HFFc6 (cell line): ENCODE measurements at regions not wholly inside any gene's neighbourhood (a gene's known extent, or its start where the extent isn't known, plus 50 kb on each side); places are given as distances from the start of the nearest gene placed in this dataset.
"Not testable (repeated sequence)": the region's sequence is repeated elsewhere in the genome, so short reads cannot be mapped to it uniquely, and the experiment has no call there.

Source experiments
- DNase-seq: peaks from one replicate; pipeline ENCODE4 v3.0.0-alpha.2; 2018
- H3K27ac Mint-ChIP-seq: 2 replicates; pipeline ENCODE4 v1.8.0; 2020; ENCODE audit warnings: mild to moderate bottlenecking, mixed read lengths
- H3K27me3 Mint-ChIP-seq: 2 replicates; pipeline ENCODE4 v1.8.0; 2021; ENCODE audit warnings: mild to moderate bottlenecking, moderate library complexity, mixed read lengths; ENCODE audit not compliant: insufficient read depth
- H3K36me3 Mint-ChIP-seq: 2 replicates; pipeline ENCODE4 v1.8.0; 2021; ENCODE audit warnings: low read depth, mixed read lengths
- H3K4me1 Mint-ChIP-seq: 2 replicates; pipeline ENCODE4 v1.8.0; 2020; ENCODE audit warnings: low read depth, mixed read lengths
- H3K4me3 Mint-ChIP-seq: 2 replicates; pipeline ENCODE4 v1.8.0; 2020; ENCODE audit warnings: mild to moderate bottlenecking, moderate library complexity, mixed read lengths
- H3K9me3 Mint-ChIP-seq: 2 replicates; pipeline ENCODE4 v1.8.0; 2020; ENCODE audit warnings: mild to moderate bottlenecking, mixed read lengths
- TF ChIP-seq, protein P1 (sequence below): fragments of 200-600 bp; sonication (generic); IDR thresholded peaks from 2 replicates; pipeline ENCODE4 v1.5.0; 2021; ENCODE audit warnings: antibody characterized with exemption, mild to moderate bottlenecking

DNA sequence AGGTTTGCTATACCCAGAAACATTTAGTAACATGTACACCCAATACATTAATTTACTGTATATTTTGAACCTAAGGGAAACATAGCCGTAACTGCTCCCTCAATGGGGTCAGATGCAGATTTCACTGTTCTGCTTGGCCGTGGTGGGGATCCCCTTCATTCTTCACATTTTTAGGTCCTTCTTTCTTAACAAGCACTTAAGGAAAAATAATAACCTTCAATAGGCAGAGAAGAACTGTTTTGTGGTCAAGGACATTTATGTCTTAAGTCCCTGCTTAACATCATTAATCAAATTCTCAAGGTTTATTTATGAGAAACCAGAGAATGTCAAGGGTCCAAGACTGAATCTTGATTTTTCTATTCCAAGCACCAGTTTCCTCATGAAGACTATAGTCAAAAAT is 592.1 kb upstream of the ANKRD30A start:
- Mint-ChIP-seq H3K36me3 (no peaks in the 10 kb centered on the region), H3K27me3 (no peaks in the 10 kb centered on the region), H3K4me3 (no peak overlapping the region), H3K9me3 (peaks cover 6% of the 10 kb centered on the region; the same call in 1 of the 2 replicates), H3K4me1 (no peaks in the 10 kb centered on the region), H3K27ac (no peak overlapping the region)
- DNase-seq = no peak
- TF ChIP-seq, protein P1, sequence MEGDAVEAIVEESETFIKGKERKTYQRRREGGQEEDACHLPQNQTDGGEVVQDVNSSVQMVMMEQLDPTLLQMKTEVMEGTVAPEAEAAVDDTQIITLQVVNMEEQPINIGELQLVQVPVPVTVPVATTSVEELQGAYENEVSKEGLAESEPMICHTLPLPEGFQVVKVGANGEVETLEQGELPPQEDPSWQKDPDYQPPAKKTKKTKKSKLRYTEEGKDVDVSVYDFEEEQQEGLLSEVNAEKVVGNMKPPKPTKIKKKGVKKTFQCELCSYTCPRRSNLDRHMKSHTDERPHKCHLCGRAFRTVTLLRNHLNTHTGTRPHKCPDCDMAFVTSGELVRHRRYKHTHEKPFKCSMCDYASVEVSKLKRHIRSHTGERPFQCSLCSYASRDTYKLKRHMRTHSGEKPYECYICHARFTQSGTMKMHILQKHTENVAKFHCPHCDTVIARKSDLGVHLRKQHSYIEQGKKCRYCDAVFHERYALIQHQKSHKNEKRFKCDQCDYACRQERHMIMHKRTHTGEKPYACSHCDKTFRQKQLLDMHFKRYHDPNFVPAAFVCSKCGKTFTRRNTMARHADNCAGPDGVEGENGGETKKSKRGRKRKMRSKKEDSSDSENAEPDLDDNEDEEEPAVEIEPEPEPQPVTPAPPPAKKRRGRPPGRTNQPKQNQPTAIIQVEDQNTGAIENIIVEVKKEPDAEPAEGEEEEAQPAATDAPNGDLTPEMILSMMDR = no peak

- Mint-ChIP-seq H3K9me3 (no peaks in the 10 kb centered on the region; the same call in 1 of the 2 replicates), H3K4me1 (no peaks in the 10 kb centered on the region), H3K27me3 (no peaks in the 10 kb centered on the region), H3K36me3 (no peaks in the 10 kb centered on the region), H3K27ac (no peak overlapping the region), H3K4me3 (no peak overlapping the region)
- DNase-seq = no peak
- TF ChIP-seq, protein P1 = no peak
Measured at GRCh38 chr10:36531621-36532020, 593.8 kb upstream of the ANKRD30A start.

DNA sequence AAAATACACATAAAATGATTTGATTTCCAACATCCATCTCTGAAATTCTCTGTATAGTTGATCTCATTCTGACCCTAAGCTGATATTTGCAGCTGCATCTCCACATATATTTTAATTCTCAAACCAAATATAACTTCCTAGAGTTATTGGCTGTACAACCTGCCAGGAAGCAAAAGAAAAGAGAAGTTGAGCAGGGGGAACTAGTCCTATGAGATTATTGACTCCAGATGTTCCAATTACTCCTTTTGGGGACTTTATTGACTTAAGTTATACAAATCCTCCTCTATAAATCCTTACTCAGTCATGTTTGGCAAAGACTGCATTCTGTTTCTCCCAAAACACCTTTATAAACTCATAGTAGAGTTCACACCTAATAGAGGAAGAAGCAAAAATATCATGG is 599.4 kb upstream of the ANKRD30A start:
- Mint-ChIP-seq H3K4me3 (no peak overlapping the region), H3K27ac (no peak overlapping the region), H3K36me3 (no peaks in the 10 kb centered on the region), H3K9me3 (peaks cover 12% of the 10 kb centered on the region), H3K27me3 (no peaks in the 10 kb centered on the region; the same call in 1 of the 2 replicates), H3K4me1 (no peaks in the 10 kb centered on the region)
- no peak for DNase-seq
- TF ChIP-seq, protein P1 = no peak

DNA sequence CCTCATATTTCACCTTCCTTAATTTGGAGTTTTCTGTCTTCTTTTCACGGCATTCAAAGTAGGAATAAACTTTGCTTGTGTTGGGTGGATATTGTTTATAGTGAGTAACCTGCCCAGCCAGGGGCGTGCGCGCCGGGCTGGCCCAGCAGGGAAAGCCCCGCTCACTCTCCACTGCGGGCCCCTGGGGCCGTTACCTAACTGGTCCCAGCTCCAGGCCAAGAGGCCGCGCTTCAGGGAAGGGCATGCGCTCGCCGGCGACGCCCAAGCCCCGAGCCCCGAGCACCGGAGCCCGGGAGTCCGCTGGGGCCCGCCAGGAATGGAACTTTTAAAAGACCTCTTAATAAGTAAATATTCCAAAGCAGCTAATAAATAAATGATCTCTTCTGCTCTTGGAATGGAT is 601.3 kb upstream of the ANKRD30A start:
- peaks cover 19% of the 10 kb centered on the region for H3K9me3 Mint-ChIP-seq
- not testable (repeated sequence) for H3K27me3 Mint-ChIP-seq, H3K4me1 Mint-ChIP-seq, DNase-seq, H3K36me3 Mint-ChIP-seq, H3K4me3 Mint-ChIP-seq, H3K27ac Mint-ChIP-seq

GRCh38 chr10:36519909-36520308 is 605.5 kb upstream of the ANKRD30A start:
- no peak overlapping the region for H3K27ac Mint-ChIP-seq
- H3K4me3 Mint-ChIP-seq = no peak overlapping the region
- H3K9me3 Mint-ChIP-seq = peaks cover 12% of the 10 kb centered on the region
- no peaks in the 10 kb centered on the region for H3K4me1 Mint-ChIP-seq
- TF ChIP-seq, protein P1 = no peak
- no peak for DNase-seq
- no peaks in the 10 kb centered on the region; the same call in 1 of the 2 replicates for H3K27me3 Mint-ChIP-seq
- H3K36me3 Mint-ChIP-seq = peaks cover 5% of the 10 kb centered on the region; the same call in 1 of the 2 replicates

DNA sequence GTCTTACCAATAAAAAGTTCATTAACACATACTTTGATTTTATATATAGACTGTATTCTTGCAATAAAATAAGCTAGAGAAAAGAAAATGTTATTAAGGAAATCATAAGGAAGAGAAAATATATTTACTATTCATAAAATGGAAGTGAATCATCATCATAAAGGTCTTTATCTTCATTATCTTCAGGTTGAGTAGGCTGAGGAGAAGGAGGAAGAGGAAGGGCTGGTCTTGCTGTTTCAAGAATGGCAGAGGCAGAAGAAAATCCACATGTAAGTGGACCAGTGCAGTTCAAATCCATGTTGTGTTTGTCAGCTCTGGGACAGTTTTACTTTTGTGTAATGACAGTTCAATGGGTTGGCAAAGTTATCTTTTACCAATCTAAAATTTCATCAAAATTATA is 609.1 kb upstream of the ANKRD30A start:
- H3K27me3 Mint-ChIP-seq = no peaks in the 10 kb centered on the region; the same call in 1 of the 2 replicates
- peaks cover 5% of the 10 kb centered on the region; the same call in 1 of the 2 replicates for H3K36me3 Mint-ChIP-seq
- no peak for DNase-seq
- no peak overlapping the region for H3K4me3 Mint-ChIP-seq
- H3K27ac Mint-ChIP-seq = no peak overlapping the region
- no peaks in the 10 kb centered on the region for H3K4me1 Mint-ChIP-seq
- TF ChIP-seq, protein P1 = no peak
- peaks cover 19% of the 10 kb centered on the region for H3K9me3 Mint-ChIP-seq
